HG02571 (cell line): ENCODE measurements at regions not wholly inside any gene's neighbourhood (a gene's known extent, or its start where the extent isn't known, plus 50 kb on each side); places are given as distances from the start of the nearest gene placed in this dataset.

ENCODE experiments used
- ATAC-seq: cut with Tn5 transposase; IDR thresholded peaks from one replicate; pipeline ENCODE4 v1.9.1; 2021; ENCODE audit warnings: mild to moderate bottlenecking, moderate library complexity; ENCODE audit not compliant: unreplicated experiment

- ATAC-seq, result no peak
Observed at GRCh38 chr3:135460273-135460672, 505.3 kb upstream of the PPP2R3A start.

- no peak for ATAC-seq
Observed at GRCh38 chr3:135471911-135472310, 493.6 kb upstream of the PPP2R3A start.

- no peak for ATAC-seq
Observed at GRCh38 chr3:135473449-135473848, 492.1 kb upstream of the PPP2R3A start.

GRCh38 chr3:135487261-135487660 lies 478.3 kb upstream of the PPP2R3A start:
- no peak for ATAC-seq

- ATAC-seq, result no peak
Observed at GRCh38 chr3:135490219-135490915, 475.2 kb upstream of the PPP2R3A start.

- ATAC-seq, result no peak
Observed at GRCh38 chr3:135491491-135492205, 473.9 kb upstream of the PPP2R3A start.

GRCh38 chr3:135495891-135496290 lies 469.6 kb upstream of the PPP2R3A start:
- no peak for ATAC-seq

GRCh38 chr3:135497979-135498378 lies 467.5 kb upstream of the PPP2R3A start:
- ATAC-seq, result no peak

- ATAC-seq, result no peak
Observed at GRCh38 chr3:135499426-135499825, 466.1 kb upstream of the PPP2R3A start.

- no peak for ATAC-seq
Observed at GRCh38 chr3:135500034-135500433, 465.5 kb upstream of the PPP2R3A start.

GRCh38 chr3:135503065-135503759 lies 462.3 kb upstream of the PPP2R3A start:
- no peak for ATAC-seq

GRCh38 chr3:135503760-135504686 lies 461.5 kb upstream of the PPP2R3A start:
- ATAC-seq, result no peak

GRCh38 chr3:135513106-135514059 lies 452.1 kb upstream of the PPP2R3A start:
- no peak for ATAC-seq

GRCh38 chr3:135514060-135514448 lies 451.5 kb upstream of the PPP2R3A start:
- ATAC-seq, result no peak

GRCh38 chr3:135516143-135516542 lies 449.4 kb upstream of the PPP2R3A start:
- no peak for ATAC-seq

- ATAC-seq, result no peak
Observed at GRCh38 chr3:135528413-135529015, 437.0 kb upstream of the PPP2R3A start.

GRCh38 chr3:135532021-135532420 lies 433.5 kb upstream of the PPP2R3A start:
- ATAC-seq, result no peak

GRCh38 chr3:135538123-135538522 lies 427.4 kb upstream of the PPP2R3A start:
- ATAC-seq, result no peak

- ATAC-seq, result no peak
Observed at GRCh38 chr3:135539351-135539750, 426.2 kb upstream of the PPP2R3A start.
